Activated CD4-positive, alpha-beta T cell treated with anti-CD3 and anti-CD28 coated beads, Interleukin-2, amount 10 ng/mL, durations not matched to agents 24 days and 14 days (primary cell): ENCODE measurements at regions not wholly inside any gene's neighbourhood (a gene's known extent, or its start where the extent isn't known, plus 50 kb on each side); places are given as distances from the start of the nearest gene placed in this dataset.

Experiments used
- DNase-seq: peaks from one replicate; pipeline ENCODE4 v3.0.0; 2022
- H3K27ac Mint-ChIP-seq: one replicate; pipeline ENCODE4 v1.8.0; 2022; ENCODE audit warnings: mild to moderate bottlenecking, mixed read lengths
- H3K27me3 Mint-ChIP-seq: one replicate; pipeline ENCODE4 v1.8.0; 2022; ENCODE audit warnings: mixed read lengths
- H3K36me3 Mint-ChIP-seq: one replicate; pipeline ENCODE4 v1.8.0; 2022; ENCODE audit warnings: low read depth, mild to moderate bottlenecking, mixed read lengths
- H3K4me1 Mint-ChIP-seq: one replicate; pipeline ENCODE4 v1.8.0; 2021; ENCODE audit warnings: mixed read lengths
- H3K4me3 Mint-ChIP-seq: one replicate; pipeline ENCODE4 v1.8.0; 2022; ENCODE audit warnings: mild to moderate bottlenecking, moderate library complexity, mixed read lengths
- H3K9me3 Mint-ChIP-seq: one replicate; pipeline ENCODE4 v1.8.0; 2021; ENCODE audit warnings: mixed read lengths
- intact Hi-C: fragments of 100-400 bp; cut with micrococcal nuclease; formaldehyde crosslinking; loops from one replicate; pipeline ENCODE4 v1.15.1; 2023

DNA sequence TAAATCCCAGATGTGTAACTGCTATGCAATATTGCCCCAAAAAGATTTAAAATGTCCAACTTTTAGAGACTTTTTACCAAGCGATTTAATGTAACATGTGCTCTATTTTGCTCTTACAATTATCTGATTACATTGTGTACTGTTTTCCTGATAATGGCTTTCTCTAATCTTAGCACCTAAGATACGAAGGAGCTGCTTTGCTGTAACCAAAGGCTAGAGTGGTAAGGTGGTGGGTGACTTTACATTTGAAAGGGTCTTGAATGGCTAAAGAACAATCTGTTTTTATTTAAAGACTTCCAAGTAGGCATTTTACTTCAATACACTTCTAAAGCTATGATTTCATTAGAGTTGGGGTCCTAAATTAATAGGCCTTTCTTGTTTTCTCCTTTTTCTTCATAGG, 1201.6 kb upstream of the MAP3K7 start:
- Mint-ChIP-seq H3K27ac (no peak overlapping the region), H3K4me1 (no peaks in the 10 kb centered on the region), H3K36me3 (no peaks in the 10 kb centered on the region), H3K27me3 (no peaks in the 10 kb centered on the region), H3K9me3 (no peaks in the 10 kb centered on the region), H3K4me3 (no peak overlapping the region)
- DNase-seq = no peak
- intact Hi-C loops = no loop called here

GRCh38 chr6:91786474-91787184, 1199.8 kb upstream of the MAP3K7 start:
- Mint-ChIP-seq H3K9me3 (no peaks in the 10 kb centered on the region), H3K27ac (no peak overlapping the region), H3K4me3 (no peak overlapping the region), H3K27me3 (no peaks in the 10 kb centered on the region), H3K36me3 (no peaks in the 10 kb centered on the region), H3K4me1 (no peaks in the 10 kb centered on the region)
- DNase-seq = no peak
- intact Hi-C loops = no loop called here

DNA sequence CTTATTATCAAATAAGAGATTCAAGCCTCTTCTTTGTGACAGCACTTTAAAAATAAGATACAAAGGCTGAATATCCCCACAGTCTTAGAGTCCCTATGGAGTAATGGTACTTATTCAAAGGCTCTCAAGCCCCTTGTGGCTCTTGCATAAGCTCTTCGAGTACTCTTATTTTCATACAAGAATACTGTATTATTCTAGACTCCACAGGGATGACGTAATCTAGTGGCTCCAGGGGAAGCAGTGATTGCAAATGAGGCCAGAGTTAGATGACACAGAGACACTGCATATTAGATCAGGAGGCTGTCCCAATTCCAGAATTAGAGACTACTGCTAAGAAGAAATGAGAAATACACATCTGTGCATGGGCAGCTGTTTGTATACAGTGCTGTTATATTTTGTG, 1195.9 kb upstream of the MAP3K7 start:
- intact Hi-C loops = no loop called here
- Mint-ChIP-seq H3K4me3 (no peak overlapping the region), H3K9me3 (peaks cover 3% of the 10 kb centered on the region), H3K36me3 (no peaks in the 10 kb centered on the region), H3K27ac (no peak overlapping the region), H3K27me3 (no peaks in the 10 kb centered on the region), H3K4me1 (no peaks in the 10 kb centered on the region)
- DNase-seq = no peak

- no peaks in the 10 kb centered on the region for H3K4me1 Mint-ChIP-seq
- no peak overlapping the region for H3K27ac Mint-ChIP-seq
- intact Hi-C loops = no loop called here
- no peak for DNase-seq
- no peaks in the 10 kb centered on the region for H3K27me3 Mint-ChIP-seq
- peaks cover 3% of the 10 kb centered on the region for H3K9me3 Mint-ChIP-seq
- no peak overlapping the region for H3K4me3 Mint-ChIP-seq
- no peaks in the 10 kb centered on the region for H3K36me3 Mint-ChIP-seq
These were observed 1195.1 kb upstream of the MAP3K7 start for GRCh38 chr6:91781946-91782345.

- Mint-ChIP-seq H3K27me3 (no peaks in the 10 kb centered on the region), H3K36me3 (no peaks in the 10 kb centered on the region), H3K4me3 (no peak overlapping the region), H3K4me1 (no peaks in the 10 kb centered on the region), H3K27ac (no peak overlapping the region), H3K9me3 (peaks cover 3% of the 10 kb centered on the region)
- DNase-seq = no peak
- intact Hi-C loops = no loop called here
These were observed 1193.4 kb upstream of the MAP3K7 start for GRCh38 chr6:91780270-91780669.

GRCh38 chr6:91761621-91762020, 1174.7 kb upstream of the MAP3K7 start:
- no peak overlapping the region for H3K27ac Mint-ChIP-seq
- H3K9me3 Mint-ChIP-seq = no peaks in the 10 kb centered on the region
- H3K4me3 Mint-ChIP-seq = no peak overlapping the region
- no peaks in the 10 kb centered on the region for H3K36me3 Mint-ChIP-seq
- no peaks in the 10 kb centered on the region for H3K4me1 Mint-ChIP-seq
- no peak for DNase-seq
- intact Hi-C loops = no loop called here
- no peaks in the 10 kb centered on the region for H3K27me3 Mint-ChIP-seq

GRCh38 chr6:91754691-91755090, 1167.8 kb upstream of the MAP3K7 start:
- Mint-ChIP-seq H3K4me3 (no peak overlapping the region), H3K27me3 (no peaks in the 10 kb centered on the region), H3K27ac (no peak overlapping the region), H3K36me3 (no peaks in the 10 kb centered on the region), H3K9me3 (no peaks in the 10 kb centered on the region), H3K4me1 (no peaks in the 10 kb centered on the region)
- no peak for DNase-seq
- intact Hi-C loops = no loop called here

GRCh38 chr6:91751526-91751925, 1164.7 kb upstream of the MAP3K7 start:
- Mint-ChIP-seq H3K27me3 (no peaks in the 10 kb centered on the region), H3K4me1 (no peaks in the 10 kb centered on the region), H3K9me3 (no peaks in the 10 kb centered on the region), H3K36me3 (no peaks in the 10 kb centered on the region), H3K4me3 (no peak overlapping the region), H3K27ac (no peak overlapping the region)
- intact Hi-C loops = no loop called here
- DNase-seq = no peak

- H3K36me3 Mint-ChIP-seq = no peaks in the 10 kb centered on the region
- DNase-seq = no peak
- H3K27ac Mint-ChIP-seq = no peak overlapping the region
- H3K4me3 Mint-ChIP-seq = no peak overlapping the region
- intact Hi-C loops = no loop called here
- H3K9me3 Mint-ChIP-seq = no peaks in the 10 kb centered on the region
- no peaks in the 10 kb centered on the region for H3K27me3 Mint-ChIP-seq
- H3K4me1 Mint-ChIP-seq = no peaks in the 10 kb centered on the region
These were observed 1157.7 kb upstream of the MAP3K7 start for GRCh38 chr6:91744566-91744965.

DNA sequence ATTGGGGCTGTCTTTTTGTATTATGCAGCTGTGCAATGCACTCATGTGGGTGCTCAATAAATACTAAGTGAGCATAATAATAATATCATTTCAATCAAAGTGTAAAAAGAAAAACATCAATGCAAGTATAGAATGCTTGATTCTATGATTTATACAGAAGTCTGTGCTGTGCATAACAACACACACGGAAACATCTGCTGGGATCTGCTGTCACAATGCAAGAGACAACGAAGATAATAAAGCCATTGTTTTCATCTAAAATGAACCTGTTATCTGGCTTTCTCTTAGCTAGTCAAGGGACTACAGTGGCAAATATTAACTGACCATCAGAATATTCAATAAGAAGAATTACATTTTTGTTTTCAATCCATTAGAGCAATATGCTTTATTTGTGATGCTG, 1156.9 kb upstream of the MAP3K7 start:
- H3K4me1 Mint-ChIP-seq = no peaks in the 10 kb centered on the region
- no peaks in the 10 kb centered on the region for H3K27me3 Mint-ChIP-seq
- H3K36me3 Mint-ChIP-seq = no peaks in the 10 kb centered on the region
- H3K27ac Mint-ChIP-seq = no peak overlapping the region
- H3K4me3 Mint-ChIP-seq = no peak overlapping the region
- DNase-seq = no peak
- intact Hi-C loops = no loop called here
- H3K9me3 Mint-ChIP-seq = no peaks in the 10 kb centered on the region

DNA sequence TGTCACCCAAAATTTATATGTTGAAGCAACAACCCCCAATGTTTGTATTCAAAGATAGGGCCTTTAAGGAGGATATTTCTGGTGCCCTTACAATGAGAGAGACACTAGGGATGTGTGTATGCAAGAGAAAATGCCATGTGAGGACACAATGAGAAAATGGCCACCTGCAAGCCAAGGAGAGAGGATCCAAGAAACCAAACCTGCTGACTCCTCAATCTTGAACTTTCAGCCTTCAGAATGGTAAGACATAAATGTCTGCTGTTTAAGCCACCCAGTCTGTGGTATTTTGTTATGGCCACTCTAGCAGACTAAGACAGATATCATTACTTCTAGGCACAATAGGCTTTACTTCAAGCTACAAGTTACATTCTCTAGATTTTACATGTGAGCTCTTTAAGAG, 1145.1 kb upstream of the MAP3K7 start:
- Mint-ChIP-seq H3K4me1 (no peaks in the 10 kb centered on the region), H3K36me3 (no peaks in the 10 kb centered on the region), H3K4me3 (no peak overlapping the region), H3K27me3 (no peaks in the 10 kb centered on the region), H3K9me3 (peaks cover 10% of the 10 kb centered on the region), H3K27ac (no peak overlapping the region)
- no peak for DNase-seq
- intact Hi-C loops = no loop called here

DNA sequence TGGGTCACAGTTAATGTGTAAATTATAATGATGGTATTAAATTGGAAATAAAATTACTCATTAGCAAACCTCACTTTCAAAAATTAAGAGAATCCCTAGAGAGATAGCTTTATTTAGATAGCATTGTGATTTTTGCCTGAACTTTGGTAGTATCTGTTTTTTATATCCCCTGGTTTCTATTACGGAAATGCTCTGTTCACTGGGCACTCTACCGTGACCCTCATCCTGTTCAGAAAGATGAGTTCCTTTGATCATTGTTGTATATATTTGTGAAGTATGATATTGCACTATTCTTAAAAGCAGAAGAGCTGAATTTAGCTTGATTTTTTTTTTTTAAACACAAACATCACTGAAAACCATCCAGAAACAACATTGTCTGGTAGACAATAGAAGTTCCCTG, 1143.8 kb upstream of the MAP3K7 start:
- H3K27me3 Mint-ChIP-seq = no peaks in the 10 kb centered on the region
- H3K4me1 Mint-ChIP-seq = no peaks in the 10 kb centered on the region
- no peak overlapping the region for H3K27ac Mint-ChIP-seq
- DNase-seq = no peak
- no peak overlapping the region for H3K4me3 Mint-ChIP-seq
- peaks cover 10% of the 10 kb centered on the region for H3K9me3 Mint-ChIP-seq
- intact Hi-C loops = no loop called here
- H3K36me3 Mint-ChIP-seq = no peaks in the 10 kb centered on the region

DNA sequence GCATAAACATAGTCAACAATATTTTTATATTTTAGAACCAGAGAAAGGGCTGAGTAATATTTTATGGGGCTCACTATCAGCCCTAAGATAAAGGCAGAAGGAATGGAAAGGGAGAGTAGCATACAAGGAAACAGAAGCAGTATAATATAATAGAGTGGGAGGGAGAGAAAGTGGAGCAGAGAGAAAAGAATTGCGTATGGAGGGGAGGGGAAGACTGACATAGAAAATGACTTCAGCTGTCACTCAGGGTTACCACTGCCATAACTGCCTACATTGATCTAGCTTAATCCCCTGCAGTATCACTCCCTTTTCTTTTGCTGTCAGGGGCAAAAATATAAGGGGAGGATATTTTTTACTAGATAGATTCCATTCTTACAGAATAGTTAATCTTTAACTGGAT, 1133.5 kb upstream of the MAP3K7 start:
- Mint-ChIP-seq H3K4me3 (no peak overlapping the region), H3K36me3 (no peaks in the 10 kb centered on the region), H3K27ac (no peak overlapping the region), H3K9me3 (no peaks in the 10 kb centered on the region), H3K4me1 (no peaks in the 10 kb centered on the region), H3K27me3 (no peaks in the 10 kb centered on the region)
- intact Hi-C loops = no loop called here
- no peak for DNase-seq

DNA sequence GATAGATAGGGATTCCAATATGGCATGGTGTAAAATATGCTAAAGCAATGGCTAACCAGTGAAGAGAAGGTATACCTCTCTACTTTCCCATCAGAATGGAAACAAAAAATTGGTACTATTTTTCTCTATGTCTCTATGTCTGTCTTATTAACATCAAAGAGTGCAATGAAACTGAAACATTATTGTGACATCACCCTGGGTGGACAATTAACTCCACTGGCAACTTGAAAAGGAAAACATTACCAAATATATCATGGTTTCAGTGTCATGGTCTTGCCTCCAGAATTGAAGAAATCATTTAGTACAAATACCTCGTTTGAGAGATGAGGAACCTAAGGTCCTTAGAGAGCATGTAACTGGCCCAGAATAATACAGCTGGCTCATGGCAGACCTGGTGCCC, 1132.5 kb upstream of the MAP3K7 start:
- no peak overlapping the region for H3K4me3 Mint-ChIP-seq
- no peak for DNase-seq
- no peaks in the 10 kb centered on the region for H3K9me3 Mint-ChIP-seq
- no peaks in the 10 kb centered on the region for H3K4me1 Mint-ChIP-seq
- intact Hi-C loops = no loop called here
- H3K27ac Mint-ChIP-seq = no peak overlapping the region
- H3K36me3 Mint-ChIP-seq = no peaks in the 10 kb centered on the region
- no peaks in the 10 kb centered on the region for H3K27me3 Mint-ChIP-seq

DNA sequence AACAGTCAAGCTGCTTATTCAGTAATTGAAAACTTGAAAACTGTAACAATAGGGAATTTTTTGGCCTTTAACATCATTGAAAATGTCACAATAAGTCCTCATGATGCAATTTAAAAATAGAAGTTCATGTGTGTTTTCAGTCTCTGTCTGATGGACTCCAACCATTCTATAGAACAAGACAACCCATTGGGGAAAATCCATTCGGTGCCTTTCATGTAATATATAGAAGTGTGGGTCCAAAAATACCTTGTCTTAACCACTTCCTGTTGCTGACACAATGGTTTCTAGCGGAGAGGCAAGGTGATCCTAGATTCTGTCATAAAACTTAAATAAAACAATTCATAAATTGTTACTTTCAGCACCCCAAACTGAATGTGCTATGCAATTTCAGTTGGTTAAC, 1131.3 kb upstream of the MAP3K7 start:
- Mint-ChIP-seq H3K9me3 (no peaks in the 10 kb centered on the region), H3K4me3 (no peak overlapping the region), H3K36me3 (no peaks in the 10 kb centered on the region), H3K27me3 (no peaks in the 10 kb centered on the region), H3K4me1 (no peaks in the 10 kb centered on the region), H3K27ac (no peak overlapping the region)
- no peak for DNase-seq
- intact Hi-C loops = no loop called here
